ENCODE measurements at regions not wholly inside any gene's neighbourhood (a gene's known extent, or its start where the extent isn't known, plus 50 kb on each side); places are given as distances from the start of the nearest gene placed in this dataset.

- Histone ChIP-seq H3K27me3 (ENCODE audit: control insufficient read depth in 1 of 2, insufficient read depth in 2 of 2, low read length in 2 of 2) (no peaks in the 10 kb centered on the region), H3K36me3 (ENCODE audit: control insufficient read depth in 2 of 2, insufficient read depth in 2 of 2, low read length in 1 of 2) (no peaks in the 10 kb centered on the region), H3K4me3 (ENCODE audit: low read depth in 1 of 2, low read length in 2 of 2) (no peak overlapping the region), H3K9me3 (ENCODE audit: control insufficient read depth in 2 of 2, insufficient read depth in 1 of 2, low read depth in 1 of 2, low read length in 1 of 2) (no peaks in the 10 kb centered on the region), H3K4me1 (ENCODE audit: control insufficient read depth in 2 of 2, insufficient read depth in 2 of 2, low read length in 1 of 2) (no peaks in the 10 kb centered on the region), H3K27ac (ENCODE audit: low read depth in 2 of 2, low read length in 1 of 2) (no peak overlapping the region)
- WGBS, 2 donors: 75 to 90% methylated on average over 2 of the region's 2 CpGs
Measured at GRCh38 chr17:73694491-73694890, 50.2 kb upstream of the SDK2 start.

- 64 to 68% methylated on average over 2 of the region's 2 CpGs for WGBS, 2 donors
Measured at GRCh38 chr17:73695035-73695738, 50.9 kb upstream of the SDK2 start.

GRCh38 chr17:73696251-73696650 is 52.0 kb upstream of the SDK2 start:
- WGBS, 2 donors: 91 to 93% methylated on average over 3 of the region's 3 CpGs

More at GRCh38 chr17:73695035-73695738, 50.9 kb upstream of the SDK2 start:
- no peak overlapping the region for H3K27ac ChIP-seq (ENCODE audit: low read depth in 2 of 2, low read length in 1 of 2)
- H3K4me1 ChIP-seq (ENCODE audit: control insufficient read depth in 2 of 2, insufficient read depth in 2 of 2, low read length in 1 of 2): no peaks in the 10 kb centered on the region
- H3K4me3 ChIP-seq (ENCODE audit: low read depth in 1 of 2, low read length in 2 of 2): no peak overlapping the region
- H3K27me3 ChIP-seq (ENCODE audit: control insufficient read depth in 1 of 2, insufficient read depth in 2 of 2, low read length in 2 of 2): no peaks in the 10 kb centered on the region
- H3K9me3 ChIP-seq (ENCODE audit: control insufficient read depth in 2 of 2, insufficient read depth in 1 of 2, low read depth in 1 of 2, low read length in 1 of 2): no peaks in the 10 kb centered on the region
- H3K36me3 ChIP-seq (ENCODE audit: control insufficient read depth in 2 of 2, insufficient read depth in 2 of 2, low read length in 1 of 2): no peaks in the 10 kb centered on the region

GRCh38 chr17:73697872-73698271 is 53.6 kb upstream of the SDK2 start:
- H3K4me1 ChIP-seq (ENCODE audit: control insufficient read depth in 2 of 2, insufficient read depth in 2 of 2, low read length in 1 of 2): no peaks in the 10 kb centered on the region
- WGBS, 2 donors: 48 to 51% methylated on average over 5 of the region's 5 CpGs

More at GRCh38 chr17:73696251-73696650, 52.0 kb upstream of the SDK2 start:
- no peak overlapping the region for H3K27ac ChIP-seq (ENCODE audit: low read depth in 2 of 2, low read length in 1 of 2)
- no peaks in the 10 kb centered on the region for H3K36me3 ChIP-seq (ENCODE audit: control insufficient read depth in 2 of 2, insufficient read depth in 2 of 2, low read length in 1 of 2)
- no peak overlapping the region for H3K4me3 ChIP-seq (ENCODE audit: low read depth in 1 of 2, low read length in 2 of 2)
- H3K4me1 ChIP-seq (ENCODE audit: control insufficient read depth in 2 of 2, insufficient read depth in 2 of 2, low read length in 1 of 2): no peaks in the 10 kb centered on the region
- H3K27me3 ChIP-seq (ENCODE audit: control insufficient read depth in 1 of 2, insufficient read depth in 2 of 2, low read length in 2 of 2): no peaks in the 10 kb centered on the region
- H3K9me3 ChIP-seq (ENCODE audit: control insufficient read depth in 2 of 2, insufficient read depth in 1 of 2, low read depth in 1 of 2, low read length in 1 of 2): no peaks in the 10 kb centered on the region

GRCh38 chr17:73698966-73699365 is 54.7 kb upstream of the SDK2 start:
- H3K9me3 ChIP-seq (ENCODE audit: control insufficient read depth in 2 of 2, insufficient read depth in 1 of 2, low read depth in 1 of 2, low read length in 1 of 2): no peaks in the 10 kb centered on the region
- 64 to 76% methylated on average over 5 of the region's 5 CpGs for WGBS, 2 donors
- no peak overlapping the region for H3K4me3 ChIP-seq (ENCODE audit: low read depth in 1 of 2, low read length in 2 of 2)
- H3K27ac ChIP-seq (ENCODE audit: low read depth in 2 of 2, low read length in 1 of 2): no peak overlapping the region
- H3K27me3 ChIP-seq (ENCODE audit: control insufficient read depth in 1 of 2, insufficient read depth in 2 of 2, low read length in 2 of 2): no peaks in the 10 kb centered on the region
- H3K4me1 ChIP-seq (ENCODE audit: control insufficient read depth in 2 of 2, insufficient read depth in 2 of 2, low read length in 1 of 2): no peaks in the 10 kb centered on the region
- H3K36me3 ChIP-seq (ENCODE audit: control insufficient read depth in 2 of 2, insufficient read depth in 2 of 2, low read length in 1 of 2): no peaks in the 10 kb centered on the region

More at GRCh38 chr17:73697872-73698271, 53.6 kb upstream of the SDK2 start:
- H3K27me3 ChIP-seq (ENCODE audit: control insufficient read depth in 1 of 2, insufficient read depth in 2 of 2, low read length in 2 of 2): no peaks in the 10 kb centered on the region
- no peaks in the 10 kb centered on the region for H3K36me3 ChIP-seq (ENCODE audit: control insufficient read depth in 2 of 2, insufficient read depth in 2 of 2, low read length in 1 of 2)
- no peak overlapping the region for H3K27ac ChIP-seq (ENCODE audit: low read depth in 2 of 2, low read length in 1 of 2)
- no peaks in the 10 kb centered on the region for H3K9me3 ChIP-seq (ENCODE audit: control insufficient read depth in 2 of 2, insufficient read depth in 1 of 2, low read depth in 1 of 2, low read length in 1 of 2)
- H3K4me3 ChIP-seq (ENCODE audit: low read depth in 1 of 2, low read length in 2 of 2): no peak overlapping the region

- 81 to 82% methylated on average over 8 of the region's 8 CpGs for WGBS, 2 donors
- H3K27me3 ChIP-seq (ENCODE audit: control insufficient read depth in 1 of 2, insufficient read depth in 2 of 2, low read length in 2 of 2): no peaks in the 10 kb centered on the region
Measured at GRCh38 chr17:73701701-73702100, 57.5 kb upstream of the SDK2 start.

GRCh38 chr17:73703192-73703591 is 58.9 kb upstream of the SDK2 start:
- H3K27ac ChIP-seq (ENCODE audit: low read depth in 2 of 2, low read length in 1 of 2): no peak overlapping the region
- no peak overlapping the region for H3K4me3 ChIP-seq (ENCODE audit: low read depth in 1 of 2, low read length in 2 of 2)
- H3K9me3 ChIP-seq (ENCODE audit: control insufficient read depth in 2 of 2, insufficient read depth in 1 of 2, low read depth in 1 of 2, low read length in 1 of 2): peaks cover 0 to 4% of the 10 kb centered on the region in 2 donors
- H3K4me1 ChIP-seq (ENCODE audit: control insufficient read depth in 2 of 2, insufficient read depth in 2 of 2, low read length in 1 of 2): no peaks in the 10 kb centered on the region
- WGBS, 2 donors: 65 to 71% methylated on average over 5 of the region's 5 CpGs
- no peaks in the 10 kb centered on the region for H3K27me3 ChIP-seq (ENCODE audit: control insufficient read depth in 1 of 2, insufficient read depth in 2 of 2, low read length in 2 of 2)
- no peaks in the 10 kb centered on the region for H3K36me3 ChIP-seq (ENCODE audit: control insufficient read depth in 2 of 2, insufficient read depth in 2 of 2, low read length in 1 of 2)

More at GRCh38 chr17:73701701-73702100, 57.5 kb upstream of the SDK2 start:
- H3K4me3 ChIP-seq (ENCODE audit: low read depth in 1 of 2, low read length in 2 of 2): no peak overlapping the region
- no peak overlapping the region for H3K27ac ChIP-seq (ENCODE audit: low read depth in 2 of 2, low read length in 1 of 2)
- H3K36me3 ChIP-seq (ENCODE audit: control insufficient read depth in 2 of 2, insufficient read depth in 2 of 2, low read length in 1 of 2): no peaks in the 10 kb centered on the region
- H3K9me3 ChIP-seq (ENCODE audit: control insufficient read depth in 2 of 2, insufficient read depth in 1 of 2, low read depth in 1 of 2, low read length in 1 of 2): no peaks in the 10 kb centered on the region
- H3K4me1 ChIP-seq (ENCODE audit: control insufficient read depth in 2 of 2, insufficient read depth in 2 of 2, low read length in 1 of 2): no peaks in the 10 kb centered on the region

- no peaks in the 10 kb centered on the region for H3K4me1 ChIP-seq (ENCODE audit: control insufficient read depth in 2 of 2, insufficient read depth in 2 of 2, low read length in 1 of 2)
- peaks cover 0 to 5% of the 10 kb centered on the region in 2 donors for H3K27me3 ChIP-seq (ENCODE audit: control insufficient read depth in 1 of 2, insufficient read depth in 2 of 2, low read length in 2 of 2)
- 68 to 78% methylated on average over 2 of the region's 2 CpGs for WGBS, 2 donors
Measured at GRCh38 chr17:73703917-73704316, 59.7 kb upstream of the SDK2 start.

GRCh38 chr17:73705594-73705993 is 61.3 kb upstream of the SDK2 start:
- no peak overlapping the region for H3K27ac ChIP-seq (ENCODE audit: low read depth in 2 of 2, low read length in 1 of 2)
- H3K4me3 ChIP-seq (ENCODE audit: low read depth in 1 of 2, low read length in 2 of 2): no peak overlapping the region
- H3K27me3 ChIP-seq (ENCODE audit: control insufficient read depth in 1 of 2, insufficient read depth in 2 of 2, low read length in 2 of 2): peaks cover 0 to 5% of the 10 kb centered on the region in 2 donors
- no peaks in the 10 kb centered on the region for H3K4me1 ChIP-seq (ENCODE audit: control insufficient read depth in 2 of 2, insufficient read depth in 2 of 2, low read length in 1 of 2)
- 56 to 59% methylated on average over 7 of the region's 7 CpGs for WGBS, 2 donors
- H3K9me3 ChIP-seq (ENCODE audit: control insufficient read depth in 2 of 2, insufficient read depth in 1 of 2, low read depth in 1 of 2, low read length in 1 of 2): peaks cover 0 to 4% of the 10 kb centered on the region in 2 donors
- H3K36me3 ChIP-seq (ENCODE audit: control insufficient read depth in 2 of 2, insufficient read depth in 2 of 2, low read length in 1 of 2): no peaks in the 10 kb centered on the region

More at GRCh38 chr17:73703917-73704316, 59.7 kb upstream of the SDK2 start:
- Histone ChIP-seq H3K36me3 (ENCODE audit: control insufficient read depth in 2 of 2, insufficient read depth in 2 of 2, low read length in 1 of 2) (no peaks in the 10 kb centered on the region), H3K4me3 (ENCODE audit: low read depth in 1 of 2, low read length in 2 of 2) (no peak overlapping the region), H3K9me3 (ENCODE audit: control insufficient read depth in 2 of 2, insufficient read depth in 1 of 2, low read depth in 1 of 2, low read length in 1 of 2) (peaks cover 0 to 4% of the 10 kb centered on the region in 2 donors), H3K27ac (ENCODE audit: low read depth in 2 of 2, low read length in 1 of 2) (no peak overlapping the region)

- peaks cover 0 to 5% of the 10 kb centered on the region in 2 donors for H3K27me3 ChIP-seq (ENCODE audit: control insufficient read depth in 1 of 2, insufficient read depth in 2 of 2, low read length in 2 of 2)
- peaks cover 0 to 4% of the 10 kb centered on the region in 2 donors for H3K4me1 ChIP-seq (ENCODE audit: control insufficient read depth in 2 of 2, insufficient read depth in 2 of 2, low read length in 1 of 2)
- H3K9me3 ChIP-seq (ENCODE audit: control insufficient read depth in 2 of 2, insufficient read depth in 1 of 2, low read depth in 1 of 2, low read length in 1 of 2): peaks cover 0 to 4% of the 10 kb centered on the region in 2 donors
- no peaks in the 10 kb centered on the region for H3K36me3 ChIP-seq (ENCODE audit: control insufficient read depth in 2 of 2, insufficient read depth in 2 of 2, low read length in 1 of 2)
- 79 to 83% methylated on average over 12 of the region's 12 CpGs for WGBS, 2 donors
- no peak overlapping the region for H3K4me3 ChIP-seq (ENCODE audit: low read depth in 1 of 2, low read length in 2 of 2)
- H3K27ac ChIP-seq (ENCODE audit: low read depth in 2 of 2, low read length in 1 of 2): no peak overlapping the region
Measured at GRCh38 chr17:73706428-73706827, 62.2 kb upstream of the SDK2 start.

All from esophagus (tissue), 2 donors.